HEK293 (cell line): ENCODE measurements at regions not wholly inside any gene's neighbourhood (a gene's known extent, or its start where the extent isn't known, plus 50 kb on each side); places are given as distances from the start of the nearest gene placed in this dataset.

Experiments used
- CTCF ChIA-PET: fragments of 350-600 bp; formaldehyde crosslinking; extraction: SDS; loops from one replicate; lab custom pipeline; 2021; ENCODE audit warnings: antibody characterized with exemption; lab: Yijun Ruan, JAX
- POLR2A ChIA-PET: fragments of 300-600 bp; formaldehyde crosslinking; extraction: SDS; loops from one replicate; lab custom pipeline; 2020; ENCODE audit warnings: antibody characterized with exemption, inconsistent platforms; lab: Yijun Ruan, JAX
- H3K27ac ChIP-seq: fragments of 200-500 bp; sonication (Bioruptor generic); 2 replicates; pipeline ENCODE4 v1.5.1; 2014; ENCODE audit warnings: low read depth, low read length, control low read depth, inconsistent platforms; ENCODE audit errors: extremely low read depth
- H3K36me3 ChIP-seq, 2 experiments: fragments of 200-500 bp in 1 of 2; sonication (Bioruptor generic) in 1 of 2; 1 replicate in 1 of 2; 2 replicates in 1 of 2; pipeline ENCODE4 v1.5.1; 2014 to 2017; ENCODE audit warnings: inconsistent platforms in 2 of 2, low read length in 2 of 2; ENCODE audit not compliant: control insufficient read depth in 2 of 2, insufficient read depth in 1 of 2
- H3K4me1 ChIP-seq: fragments of 200-500 bp; sonication (Bioruptor generic); 2 replicates; pipeline ENCODE4 v1.5.1; 2014; ENCODE audit warnings: mild to moderate bottlenecking, low read length, inconsistent platforms; ENCODE audit not compliant: control insufficient read depth, insufficient read depth
- H3K4me3 ChIP-seq: 2 replicates; pipeline ENCODE4 v1.5.1; 2011; ENCODE audit warnings: low read depth, mild to moderate bottlenecking, control low read depth, low read length, moderate library complexity
- H3K9me3 ChIP-seq: fragments of 200-500 bp; sonication (Bioruptor generic); 2 replicates; pipeline ENCODE4 v1.5.1; 2014; ENCODE audit warnings: low read depth, low read length, inconsistent platforms; ENCODE audit not compliant: control insufficient read depth, insufficient read depth
- ATF2 ChIP-seq: fragments of 450-650 bp; formaldehyde crosslinking; IDR thresholded peaks from 2 replicates; pipeline ENCODE4 v1.5.1; 2016; ENCODE audit warnings: missing biosample characterization, missing genetic modification characterization, low read depth
- CTCF ChIP-seq: fragments of 450-650 bp; formaldehyde crosslinking; IDR thresholded peaks from 2 replicates; pipeline ENCODE4 v1.5.1; 2016; ENCODE audit warnings: missing biosample characterization, missing genetic modification characterization
- EGR2 ChIP-seq: fragments of 450-650 bp; formaldehyde crosslinking; IDR thresholded peaks from 2 replicates; pipeline ENCODE4 v1.5.1; 2016; ENCODE audit warnings: low read depth, missing biosample characterization, missing genetic modification characterization
- HOXA7 ChIP-seq: sonication (generic); formaldehyde crosslinking; IDR thresholded peaks from 2 replicates; pipeline ENCODE4 v1.8.1; 2022; ENCODE audit warnings: missing genetic modification reagents, borderline replicate concordance
- KLF16 ChIP-seq: fragments of 450-650 bp; formaldehyde crosslinking; IDR thresholded peaks from 2 replicates; pipeline ENCODE4 v1.5.1; 2017; ENCODE audit warnings: missing biosample characterization, missing genetic modification characterization
- KLF8 ChIP-seq: fragments of 450-650 bp; formaldehyde crosslinking; IDR thresholded peaks from 2 replicates; pipeline ENCODE4 v1.5.1; 2016; ENCODE audit warnings: missing biosample characterization, missing genetic modification characterization
- PRDM1 ChIP-seq: fragments of 450-650 bp; formaldehyde crosslinking; IDR thresholded peaks from 2 replicates; pipeline ENCODE4; 2016; ENCODE audit warnings: missing biosample characterization, missing genetic modification characterization
- ZNF10 ChIP-seq: fragments of 450-650 bp; formaldehyde crosslinking; IDR thresholded peaks from 2 replicates; pipeline ENCODE4 v1.5.1; 2017; ENCODE audit warnings: missing biosample characterization, missing genetic modification characterization
- ZNF112 ChIP-seq: fragments of 450-650 bp; formaldehyde crosslinking; IDR thresholded peaks from 2 replicates; pipeline ENCODE4 v1.5.0; 2017; ENCODE audit warnings: missing biosample characterization, missing genetic modification characterization
- ZNF157 ChIP-seq: fragments of 450-650 bp; formaldehyde crosslinking; IDR thresholded peaks from 2 replicates; pipeline ENCODE4 v1.5.1; 2016; ENCODE audit warnings: missing biosample characterization, missing genetic modification characterization
- ZNF2 ChIP-seq: fragments of 450-650 bp; formaldehyde crosslinking; IDR thresholded peaks from 2 replicates; pipeline ENCODE4 v1.5.1; 2016; ENCODE audit warnings: missing biosample characterization, missing genetic modification characterization
- ZNF214 ChIP-seq: fragments of 450-650 bp; formaldehyde crosslinking; IDR thresholded peaks from 2 replicates; pipeline ENCODE4 v1.5.1; 2017; ENCODE audit warnings: missing biosample characterization, mild to moderate bottlenecking, missing genetic modification characterization, borderline replicate concordance
- ZNF311 ChIP-seq: fragments of 450-650 bp; formaldehyde crosslinking; IDR thresholded peaks from 2 replicates; pipeline ENCODE4 v1.5.1; 2017; ENCODE audit warnings: missing biosample characterization, missing genetic modification characterization, borderline replicate concordance
- ZNF37A ChIP-seq: fragments of 450-650 bp; IDR thresholded peaks from 2 replicates; pipeline ENCODE4 v1.5.1; 2018; ENCODE audit warnings: missing biosample characterization, missing genetic modification characterization
- ZNF394 ChIP-seq: fragments of 450-650 bp; formaldehyde crosslinking; IDR thresholded peaks from 2 replicates; pipeline ENCODE4 v1.5.1; 2016; ENCODE audit warnings: missing biosample characterization, missing genetic modification characterization, mild to moderate bottlenecking, moderate library complexity, borderline replicate concordance
- ZNF404 ChIP-seq: fragments of 450-650 bp; formaldehyde crosslinking; IDR thresholded peaks from 2 replicates; pipeline ENCODE4 v1.5.1; 2017; ENCODE audit warnings: missing biosample characterization, missing genetic modification characterization
- ZNF426 ChIP-seq: fragments of 450-650 bp; formaldehyde crosslinking; IDR thresholded peaks from 2 replicates; pipeline ENCODE4 v1.5.1; 2017; ENCODE audit warnings: missing biosample characterization, missing genetic modification characterization, mild to moderate bottlenecking, inconsistent platforms, moderate library complexity
- ZNF501 ChIP-seq: fragments of 450-650 bp; formaldehyde crosslinking; IDR thresholded peaks from 2 replicates; pipeline ENCODE4 v1.5.1; 2016; ENCODE audit warnings: missing biosample characterization, missing genetic modification characterization
- ZNF514 ChIP-seq: fragments of 450-650 bp; formaldehyde crosslinking; IDR thresholded peaks from 2 replicates; pipeline ENCODE4 v1.5.1; 2016; ENCODE audit warnings: missing biosample characterization, missing genetic modification characterization
- ZNF560 ChIP-seq: fragments of 450-650 bp; formaldehyde crosslinking; IDR thresholded peaks from 2 replicates; pipeline ENCODE4 v1.5.1; 2017; ENCODE audit warnings: missing biosample characterization, missing genetic modification characterization, borderline replicate concordance
- ZNF571 ChIP-seq: fragments of 450-650 bp; formaldehyde crosslinking; IDR thresholded peaks from 2 replicates; pipeline ENCODE4 v1.5.0; 2017; ENCODE audit warnings: missing biosample characterization, missing genetic modification characterization
- ZNF610 ChIP-seq: fragments of 450-650 bp; formaldehyde crosslinking; IDR thresholded peaks from 2 replicates; pipeline ENCODE4 v1.5.1; 2016; ENCODE audit warnings: missing biosample characterization, missing genetic modification characterization, borderline replicate concordance
- ZNF621 ChIP-seq: fragments of 450-650 bp; formaldehyde crosslinking; IDR thresholded peaks from 2 replicates; pipeline ENCODE4 v1.5.1; 2017; ENCODE audit warnings: missing biosample characterization, missing genetic modification characterization
- ZNF624 ChIP-seq: fragments of 450-650 bp; formaldehyde crosslinking; IDR thresholded peaks from 2 replicates; pipeline ENCODE4 v1.5.1; 2017; ENCODE audit warnings: missing biosample characterization, missing genetic modification characterization
- ZNF664 ChIP-seq: fragments of 450-650 bp; formaldehyde crosslinking; IDR thresholded peaks from 2 replicates; pipeline ENCODE4 v1.5.1; 2016; ENCODE audit warnings: missing biosample characterization, missing genetic modification characterization
- ZNF670 ChIP-seq: fragments of 450-650 bp; formaldehyde crosslinking; IDR thresholded peaks from 2 replicates; pipeline ENCODE4 v1.5.1; 2016; ENCODE audit warnings: missing biosample characterization, missing genetic modification characterization, low read depth
- ZNF704 ChIP-seq: fragments of 450-650 bp; formaldehyde crosslinking; IDR thresholded peaks from 2 replicates; pipeline ENCODE4 v1.5.1; 2016; ENCODE audit warnings: missing biosample characterization, missing genetic modification characterization
- ZNF768 ChIP-seq: fragments of 450-650 bp; formaldehyde crosslinking; IDR thresholded peaks from 2 replicates; pipeline ENCODE4 v1.5.1; 2018; ENCODE audit warnings: missing biosample characterization, mild to moderate bottlenecking, missing genetic modification characterization
- ZNF785 ChIP-seq: fragments of 450-650 bp; formaldehyde crosslinking; IDR thresholded peaks from 2 replicates; pipeline ENCODE4 v1.5.1; 2016; ENCODE audit warnings: missing biosample characterization, missing genetic modification characterization

DNA sequence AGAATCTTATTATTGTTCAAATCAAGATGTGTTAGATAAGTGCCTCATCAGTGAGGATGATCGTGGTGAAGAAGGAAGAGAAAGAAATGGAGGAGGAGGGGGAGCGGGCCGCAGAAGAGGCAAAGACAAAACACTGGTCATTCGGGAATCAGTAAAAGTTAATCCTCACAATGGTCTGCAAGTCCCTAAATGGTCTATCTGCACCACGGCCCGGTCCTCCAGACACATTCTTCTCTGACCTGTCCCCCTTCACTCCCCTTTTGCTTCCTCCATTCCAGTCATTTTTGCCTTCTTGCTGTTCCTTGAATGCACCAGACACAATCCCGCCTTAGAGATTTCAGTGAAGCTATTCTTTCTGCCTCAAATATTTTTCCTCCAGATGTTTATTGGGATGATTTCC, 240.1 kb upstream of the ADGRL2 start (continued):
- no peak for TF ChIP-seq ATF2 (tag by site-specific recombination)

GRCh38 chr1:81559662-81560350, 240.9 kb upstream of the ADGRL2 start:
- H3K4me1 ChIP-seq = peaks cover 2% of the 10 kb centered on the region; the same call in 1 of the 2 replicates
- H3K4me3 ChIP-seq = no peak overlapping the region
- ChIA-PET CTCF (interaction anchor here (1.2 to 2.6 kb wide), 2 partner anchors 11 to 26 kb away, joined by 3 to 11 read pairs; no protein-coding TSS in a partner anchor), POLR2A (no interaction called here)
- H3K36me3 ChIP-seq = no peaks in the 10 kb centered on the region
- H3K27ac ChIP-seq = no peak overlapping the region
- no peaks in the 10 kb centered on the region for H3K9me3 ChIP-seq
- TF ChIP-seq KLF16 (tag by site-specific recombination) (no peak), PRDM1 (tag by site-specific recombination) (no peak), ZNF704 (tag by site-specific recombination) (no peak), ZNF311 (no peak), ATF2 (tag by site-specific recombination) (no peak), ZNF571 (tag by site-specific recombination) (no peak), HOXA7 (CRISPR knock-in tag) (no peak), ZNF624 (tag by site-specific recombination) (no peak), ZNF157 (tag by site-specific recombination) (no peak), ZNF394 (tag by site-specific recombination) (no peak), ZNF785 (tag by site-specific recombination) (no peak), ZNF37A (tag by site-specific recombination) (no peak), ZNF664 (no peak), ZNF2 (no peak), EGR2 (tag by site-specific recombination) (no peak), ZNF214 (tag by site-specific recombination) (no peak), ZNF404 (tag by site-specific recombination) (no peak), ZNF768 (tag by site-specific recombination) (no peak), ZNF621 (tag by site-specific recombination) (no peak)

DNA sequence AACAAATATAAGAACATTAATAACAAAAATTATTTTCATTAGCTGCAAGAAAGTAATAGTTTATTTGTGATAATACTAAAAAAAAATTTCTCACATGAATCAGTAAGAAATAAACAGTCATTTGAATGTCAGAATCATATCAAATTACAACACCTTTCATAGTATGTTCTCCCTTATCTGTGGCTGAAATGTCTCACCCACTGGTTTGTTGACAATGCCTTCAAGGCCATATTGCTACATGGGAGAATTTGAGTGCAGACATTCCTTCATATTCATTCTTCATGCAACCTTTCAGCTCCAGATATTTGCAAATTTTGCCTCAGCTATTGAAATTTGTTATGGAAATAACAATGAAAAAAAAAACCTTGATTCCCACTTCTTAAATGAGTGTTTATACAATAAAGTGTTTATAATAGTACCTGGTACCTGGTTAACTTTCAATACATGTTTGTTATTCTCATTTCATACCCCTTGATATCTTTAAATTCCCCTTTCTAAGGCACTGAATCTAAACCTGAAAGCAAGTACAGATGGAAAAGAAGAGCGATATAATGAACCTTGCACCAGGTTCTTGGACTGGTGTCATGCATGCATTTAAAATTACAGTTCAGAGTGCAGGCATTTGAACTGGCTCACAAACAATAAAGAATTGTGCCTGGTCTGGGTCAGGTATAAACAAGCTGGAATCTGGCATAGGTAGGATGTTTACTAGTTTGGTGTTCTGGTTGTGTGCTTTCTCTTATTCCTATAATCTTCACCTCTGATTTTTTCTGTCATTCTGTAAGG, 242.2 kb upstream of the ADGRL2 start:
- H3K9me3 ChIP-seq = no peaks in the 10 kb centered on the region
- no peak overlapping the region for H3K4me3 ChIP-seq
- no peak overlapping the region for H3K27ac ChIP-seq
- no peaks in the 10 kb centered on the region for H3K36me3 ChIP-seq
- ChIA-PET CTCF (interaction anchor here (0.6 to 2.6 kb wide), 7 partner anchors 9 to 1643 kb away, joined by 3 to 11 read pairs (median 3); no protein-coding TSS in a partner anchor), POLR2A (no interaction called here)
- peaks cover 9% of the 10 kb centered on the region; the same call in 1 of the 2 replicates for H3K4me1 ChIP-seq
- no peak for TF ChIP-seq ZNF514 (tag by site-specific recombination)
- no peak for TF ChIP-seq ZNF112 (tag by site-specific recombination)
- TF ChIP-seq ZNF501 (tag by site-specific recombination) = no peak
- TF ChIP-seq ZNF560 (tag by site-specific recombination) = no peak
- no peak for TF ChIP-seq CTCF (tag by site-specific recombination)
- TF ChIP-seq ZNF426 (tag by site-specific recombination) = no peak
- TF ChIP-seq ZNF610 (tag by site-specific recombination) = no peak
- no peak for TF ChIP-seq KLF8 (tag by site-specific recombination)
- no peak for TF ChIP-seq ZNF10 (tag by site-specific recombination)
- TF ChIP-seq ZNF670 (tag by site-specific recombination) = no peak
